ENCODE measurements at regions not wholly inside any gene's neighbourhood (a gene's known extent, or its start where the extent isn't known, plus 50 kb on each side); places are given as distances from the start of the nearest gene placed in this dataset.

GRCh38 chr2:43100362-43100882 lies 126.0 kb downstream of the ZFP36L2 start:
- no peak for DNase-seq (ENCODE audit: low spot score)
- H3K27me3 Mint-ChIP-seq (ENCODE audit: low read depth), result no peaks in the 10 kb centered on the region
- H3K4me3 Mint-ChIP-seq (ENCODE audit: unreplicated experiment), result no peak overlapping the region
- H3K27ac Mint-ChIP-seq (ENCODE audit: unreplicated experiment), result no peak overlapping the region
- H3K36me3 Mint-ChIP-seq (ENCODE audit: low read depth), result peaks cover 3% of the 10 kb centered on the region
- peaks cover 17% of the 10 kb centered on the region for H3K9me3 Mint-ChIP-seq (ENCODE audit: low read depth)
- peaks cover 47% of the 10 kb centered on the region for H3K4me1 Mint-ChIP-seq (ENCODE audit: low read depth)
- TF ChIP-seq CTCF (IDR thresholded peaks at IDR 0.05), result no peak

- Mint-ChIP-seq H3K36me3 (ENCODE audit: low read depth) (peaks cover 3% of the 10 kb centered on the region), H3K4me3 (ENCODE audit: unreplicated experiment) (no peak overlapping the region), H3K9me3 (ENCODE audit: low read depth) (peaks cover 17% of the 10 kb centered on the region), H3K4me1 (ENCODE audit: low read depth) (peaks cover 42% of the 10 kb centered on the region), H3K27ac (ENCODE audit: unreplicated experiment) (peak overlapping the region; percentile 20), H3K27me3 (ENCODE audit: low read depth) (no peaks in the 10 kb centered on the region)
- TF ChIP-seq CTCF (IDR thresholded peaks at IDR 0.05), result no peak
- no peak for DNase-seq (ENCODE audit: low spot score)
These were observed 126.6 kb downstream of the ZFP36L2 start for GRCh38 chr2:43099797-43100196.

GRCh38 chr2:43098539-43098938 lies 127.9 kb downstream of the ZFP36L2 start:
- Mint-ChIP-seq H3K9me3 (ENCODE audit: low read depth) (peaks cover 14% of the 10 kb centered on the region), H3K27ac (ENCODE audit: unreplicated experiment) (no peak overlapping the region), H3K4me1 (ENCODE audit: low read depth) (peaks cover 37% of the 10 kb centered on the region), H3K27me3 (ENCODE audit: low read depth) (no peaks in the 10 kb centered on the region), H3K36me3 (ENCODE audit: low read depth) (peaks cover 3% of the 10 kb centered on the region), H3K4me3 (ENCODE audit: unreplicated experiment) (no peak overlapping the region)
- no peak for DNase-seq (ENCODE audit: low spot score)
- no peak for TF ChIP-seq CTCF (IDR thresholded peaks at IDR 0.05)

- Mint-ChIP-seq H3K27me3 (ENCODE audit: low read depth) (no peaks in the 10 kb centered on the region), H3K27ac (ENCODE audit: unreplicated experiment) (peak overlapping the region; percentile 27), H3K36me3 (ENCODE audit: low read depth) (peaks cover 4% of the 10 kb centered on the region), H3K4me3 (ENCODE audit: unreplicated experiment) (no peak overlapping the region), H3K9me3 (ENCODE audit: low read depth) (peaks cover 14% of the 10 kb centered on the region), H3K4me1 (ENCODE audit: low read depth) (peaks cover 29% of the 10 kb centered on the region)
- DNase-seq (ENCODE audit: low spot score), result no peak
- no peak for TF ChIP-seq CTCF (IDR thresholded peaks at IDR 0.05)
These were observed 128.6 kb downstream of the ZFP36L2 start for GRCh38 chr2:43097644-43098408.

- peaks cover 6% of the 10 kb centered on the region for H3K36me3 Mint-ChIP-seq (ENCODE audit: low read depth)
- peaks cover 11% of the 10 kb centered on the region for H3K4me1 Mint-ChIP-seq (ENCODE audit: low read depth)
- TF ChIP-seq CTCF (IDR thresholded peaks at IDR 0.05), result no peak
- peaks cover 17% of the 10 kb centered on the region for H3K9me3 Mint-ChIP-seq (ENCODE audit: low read depth)
- no peaks in the 10 kb centered on the region for H3K27me3 Mint-ChIP-seq (ENCODE audit: low read depth)
- no peak overlapping the region for H3K27ac Mint-ChIP-seq (ENCODE audit: unreplicated experiment)
- H3K4me3 Mint-ChIP-seq (ENCODE audit: unreplicated experiment), result no peak overlapping the region
- no peak for DNase-seq (ENCODE audit: low spot score)
These were observed 130.7 kb downstream of the ZFP36L2 start for GRCh38 chr2:43095533-43096295.
